Large intestine (tissue), 3 donors: ENCODE measurements at regions not wholly inside any gene's neighbourhood (a gene's known extent, or its start where the extent isn't known, plus 50 kb on each side); places are given as distances from the start of the nearest gene placed in this dataset.

Source experiments
- DNase-seq, 2 donors: peaks; one replicate each; pipeline versions ENCODE4 v3.0.0 to v3.0.0-alpha.2; 2013
- H3K27ac ChIP-seq: one replicate; pipeline ENCODE4 v1.5.1; 2013; ENCODE audit warnings: low read length
- H3K27me3 ChIP-seq: 2 replicates; pipeline ENCODE4 v1.6.1; 2013; ENCODE audit warnings: low read length; ENCODE audit not compliant: control insufficient read depth, insufficient read depth
- H3K36me3 ChIP-seq: 2 replicates; pipeline ENCODE4 v1.6.1; 2013; ENCODE audit warnings: low read length; ENCODE audit not compliant: control insufficient read depth, insufficient read depth
- H3K4me1 ChIP-seq: one replicate; pipeline ENCODE4 v1.6.1; 2013; ENCODE audit warnings: low read length; ENCODE audit not compliant: control insufficient read depth, insufficient read depth
- H3K4me3 ChIP-seq: one replicate; pipeline ENCODE4 v1.5.1; 2013; ENCODE audit warnings: low read length
- H3K9me3 ChIP-seq: one replicate; pipeline ENCODE4 v1.6.1; 2013; ENCODE audit warnings: mild to moderate bottlenecking, low read depth, low read length, moderate library complexity; ENCODE audit not compliant: control insufficient read depth
- WGBS: methylation state at CpG from one replicate; pipeline ENCODE4 v1.1.5; 2013; ENCODE audit warnings: low lambda C conversion rate; ENCODE audit not compliant: insufficient coverage; 5-methylcytosine and 5-hydroxymethylcytosine counted together

- Histone ChIP-seq H3K4me1 (no peaks in the 10 kb centered on the region), H3K27me3 (no peaks in the 10 kb centered on the region), H3K36me3 (no peaks in the 10 kb centered on the region), H3K4me3 (no peak overlapping the region), H3K27ac (no peak overlapping the region), H3K9me3 (no peaks in the 10 kb centered on the region)
- no peak for DNase-seq
Observed at GRCh38 chr5:99122976-99123375, 194.2 kb upstream of the CHD1 start.

- Histone ChIP-seq H3K4me3 (no peak overlapping the region), H3K27ac (no peak overlapping the region), H3K4me1 (no peaks in the 10 kb centered on the region), H3K9me3 (no peaks in the 10 kb centered on the region), H3K36me3 (no peaks in the 10 kb centered on the region), H3K27me3 (no peaks in the 10 kb centered on the region)
- no peak for DNase-seq
- WGBS, result no CpG with 5 or more reads among the region's 3 CpGs
Observed at GRCh38 chr5:99119326-99119725, 190.5 kb upstream of the CHD1 start.

GRCh38 chr5:99116526-99116925 lies 187.7 kb upstream of the CHD1 start:
- Histone ChIP-seq H3K9me3 (no peaks in the 10 kb centered on the region), H3K4me1 (no peaks in the 10 kb centered on the region), H3K27me3 (no peaks in the 10 kb centered on the region), H3K36me3 (no peaks in the 10 kb centered on the region), H3K27ac (no peak overlapping the region), H3K4me3 (no peak overlapping the region)
- 63% methylated on average over 4 of the region's 4 CpGs for WGBS
- DNase-seq, result no peak

- no peaks in the 10 kb centered on the region for H3K9me3 ChIP-seq
- H3K4me3 ChIP-seq, result no peak overlapping the region
- no peaks in the 10 kb centered on the region for H3K27me3 ChIP-seq
- H3K27ac ChIP-seq, result no peak overlapping the region
- no peaks in the 10 kb centered on the region for H3K36me3 ChIP-seq
- 100% methylated on average over 2 of the region's 4 CpGs for WGBS
- H3K4me1 ChIP-seq, result no peaks in the 10 kb centered on the region
- no peak for DNase-seq
Observed at GRCh38 chr5:99109894-99110293, 181.1 kb upstream of the CHD1 start.

GRCh38 chr5:99105216-99105615 lies 176.4 kb upstream of the CHD1 start:
- H3K27ac ChIP-seq, result no peak overlapping the region
- DNase-seq, result no peak
- H3K4me3 ChIP-seq, result no peak overlapping the region
- H3K27me3 ChIP-seq, result no peaks in the 10 kb centered on the region
- no peaks in the 10 kb centered on the region for H3K4me1 ChIP-seq
- H3K36me3 ChIP-seq, result no peaks in the 10 kb centered on the region
- no peaks in the 10 kb centered on the region for H3K9me3 ChIP-seq
- WGBS, result no CpG with 5 or more reads among the region's 3 CpGs

- Histone ChIP-seq H3K27ac (no peak overlapping the region), H3K4me3 (no peak overlapping the region), H3K4me1 (no peaks in the 10 kb centered on the region), H3K27me3 (peaks cover 1% of the 10 kb centered on the region), H3K36me3 (no peaks in the 10 kb centered on the region), H3K9me3 (no peaks in the 10 kb centered on the region)
- no CpG with 5 or more reads among the region's 2 CpGs for WGBS
- DNase-seq, result no peak
Observed at GRCh38 chr5:99104538-99105132, 175.8 kb upstream of the CHD1 start.

- no peaks in the 10 kb centered on the region for H3K4me1 ChIP-seq
- H3K9me3 ChIP-seq, result no peaks in the 10 kb centered on the region
- WGBS, result no CpG with 5 or more reads among the region's 3 CpGs
- no peak overlapping the region for H3K4me3 ChIP-seq
- no peak for DNase-seq
- H3K27ac ChIP-seq, result no peak overlapping the region
- peaks cover 3% of the 10 kb centered on the region for H3K27me3 ChIP-seq
- H3K36me3 ChIP-seq, result no peaks in the 10 kb centered on the region
Observed at GRCh38 chr5:99102073-99102697, 173.4 kb upstream of the CHD1 start.

- no peaks in the 10 kb centered on the region for H3K36me3 ChIP-seq
- DNase-seq, result no peak
- H3K27me3 ChIP-seq, result peaks cover 3% of the 10 kb centered on the region
- no peaks in the 10 kb centered on the region for H3K9me3 ChIP-seq
- no peak overlapping the region for H3K27ac ChIP-seq
- no peak overlapping the region for H3K4me3 ChIP-seq
- H3K4me1 ChIP-seq, result no peaks in the 10 kb centered on the region
Observed at GRCh38 chr5:99099691-99100090, 170.9 kb upstream of the CHD1 start.

GRCh38 chr5:99089822-99090549 lies 161.2 kb upstream of the CHD1 start:
- DNase-seq, result no peak
- H3K27me3 ChIP-seq, result no peaks in the 10 kb centered on the region
- no peaks in the 10 kb centered on the region for H3K36me3 ChIP-seq
- H3K4me3 ChIP-seq, result no peak overlapping the region
- WGBS, result 100% methylated on average over 1 of the region's 2 CpGs
- H3K4me1 ChIP-seq, result no peaks in the 10 kb centered on the region
- no peak overlapping the region for H3K27ac ChIP-seq
- H3K9me3 ChIP-seq, result no peaks in the 10 kb centered on the region

- Histone ChIP-seq H3K4me3 (no peak overlapping the region), H3K36me3 (no peaks in the 10 kb centered on the region), H3K27me3 (no peaks in the 10 kb centered on the region), H3K27ac (no peak overlapping the region), H3K4me1 (no peaks in the 10 kb centered on the region), H3K9me3 (no peaks in the 10 kb centered on the region)
- no peak for DNase-seq
- WGBS, result no CpG with 5 or more reads among the region's 3 CpGs
Observed at GRCh38 chr5:99088309-99088708, 159.5 kb upstream of the CHD1 start.

- Histone ChIP-seq H3K27me3 (no peaks in the 10 kb centered on the region), H3K4me3 (no peak overlapping the region), H3K4me1 (no peaks in the 10 kb centered on the region), H3K9me3 (no peaks in the 10 kb centered on the region), H3K36me3 (no peaks in the 10 kb centered on the region), H3K27ac (no peak overlapping the region)
- WGBS, result no CpG with 5 or more reads among the region's 3 CpGs
- DNase-seq, result no peak
Observed at GRCh38 chr5:99083197-99083596, 154.4 kb upstream of the CHD1 start.
